ENCODE measurements at regions not wholly inside any gene's neighbourhood (a gene's known extent, or its start where the extent isn't known, plus 50 kb on each side); places are given as distances from the start of the nearest gene placed in this dataset.

DNA sequence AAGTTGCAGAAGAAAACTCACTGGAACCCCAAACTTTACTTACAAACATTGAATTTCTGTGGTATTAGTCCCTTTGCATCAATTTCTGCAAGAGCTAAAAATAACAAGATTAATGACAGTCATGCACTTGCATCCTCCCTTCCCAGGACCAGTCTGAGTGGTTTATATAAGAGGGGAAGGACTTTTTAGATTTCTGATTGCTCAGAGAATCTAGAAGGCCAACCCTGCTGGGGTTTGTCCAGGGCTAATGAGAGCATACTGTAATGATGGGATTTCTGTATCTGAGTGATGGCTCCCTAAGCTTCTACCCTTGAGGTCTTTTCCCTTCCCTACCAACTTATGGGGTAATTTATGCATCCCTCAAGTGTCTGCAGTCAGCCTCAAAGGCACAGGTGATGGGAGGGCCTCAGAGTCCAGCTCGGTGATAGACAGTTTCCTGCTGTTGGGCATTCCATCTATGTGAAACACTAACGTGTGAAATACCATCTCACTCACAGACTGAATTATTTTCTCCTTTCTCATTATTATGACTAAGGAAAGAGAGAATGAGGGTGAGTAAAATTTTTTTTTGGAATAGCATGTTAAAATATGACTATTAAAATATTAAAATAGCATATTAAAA, 556.3 kb downstream of the RIT2 start:
- Histone ChIP-seq H3K36me3 (ENCODE audit: insufficient read depth, insufficient read length, low read length) (no peaks in the 10 kb centered on the region), H3K9ac (ENCODE audit: insufficient read length, low read depth) (no peak overlapping the region), H3K27me3 (ENCODE audit: insufficient read depth, insufficient read length) (no peaks in the 10 kb centered on the region), H3K4me1 (ENCODE audit: insufficient read depth, insufficient read length) (no peaks in the 10 kb centered on the region), H3K9me3 (ENCODE audit: insufficient read depth, low read length) (no peaks in the 10 kb centered on the region), H3K4me3 (ENCODE audit: insufficient read length, low read depth) (no peak overlapping the region)
- TF ChIP-seq YY1 (IDR thresholded peaks at IDR 0.05; ENCODE audit: insufficient read depth, insufficient read length) = no peak
- TF ChIP-seq SUZ12 (IDR thresholded peaks at IDR 0.05; ENCODE audit: extremely low read depth, insufficient read depth, insufficient read length) = no peak
- TF ChIP-seq ZNF274 (IDR thresholded peaks at IDR 0.05; ENCODE audit: low read depth, low read length) = no peak
- no peak for DNase-seq (ENCODE audit: low read depth, low spot score)

DNA sequence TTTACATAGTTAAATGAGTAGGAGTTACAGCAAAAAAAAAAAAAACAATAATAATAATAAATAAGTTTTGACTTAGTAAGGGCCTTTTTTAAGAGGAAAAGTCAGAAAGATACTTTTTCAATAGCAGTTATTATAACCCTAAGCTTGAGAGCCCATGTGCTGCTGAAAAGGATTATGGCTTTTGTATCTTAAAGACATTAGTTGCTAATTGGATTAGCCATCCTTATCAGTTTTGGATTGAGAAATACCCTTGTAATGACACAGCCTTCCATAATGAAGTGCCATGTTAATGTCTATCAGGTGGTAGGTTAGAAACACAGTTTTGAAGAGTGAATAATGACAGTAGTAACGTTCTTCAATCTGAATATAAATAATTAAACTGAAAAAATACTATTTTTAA, 554.0 kb downstream of the RIT2 start:
- DNase-seq (ENCODE audit: low read depth, low spot score) = no peak
- Histone ChIP-seq H3K9ac (ENCODE audit: insufficient read length, low read depth) (no peak overlapping the region), H3K9me3 (ENCODE audit: insufficient read depth, low read length) (no peaks in the 10 kb centered on the region), H3K4me3 (ENCODE audit: insufficient read length, low read depth) (no peak overlapping the region), H3K36me3 (ENCODE audit: insufficient read depth, insufficient read length, low read length) (no peaks in the 10 kb centered on the region), H3K27me3 (ENCODE audit: insufficient read depth, insufficient read length) (no peaks in the 10 kb centered on the region), H3K4me1 (ENCODE audit: insufficient read depth, insufficient read length) (no peaks in the 10 kb centered on the region)
- no peak for TF ChIP-seq ZNF274 (IDR thresholded peaks at IDR 0.05; ENCODE audit: low read depth, low read length)
- no peak for TF ChIP-seq SUZ12 (IDR thresholded peaks at IDR 0.05; ENCODE audit: extremely low read depth, insufficient read depth, insufficient read length)
- TF ChIP-seq YY1 (IDR thresholded peaks at IDR 0.05; ENCODE audit: insufficient read depth, insufficient read length) = no peak

DNA sequence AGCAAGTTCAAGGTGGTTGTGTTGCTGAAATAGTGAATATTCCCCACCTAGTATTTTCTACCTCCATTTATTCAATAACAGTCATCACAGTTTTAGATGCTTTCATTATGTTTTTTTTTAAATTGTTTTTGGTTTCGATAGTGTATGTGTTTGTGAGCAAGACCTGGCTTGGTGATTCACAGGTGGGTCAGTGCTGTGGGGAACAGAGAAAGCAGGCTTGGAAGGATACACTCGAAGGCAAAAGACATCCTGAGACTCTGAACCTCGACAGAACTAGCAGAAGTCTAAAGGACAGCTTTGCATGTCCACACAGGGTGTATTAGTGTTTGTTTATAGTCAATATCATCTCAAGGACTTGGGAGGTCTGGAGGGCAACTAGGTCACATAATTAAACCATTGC, 551.5 kb downstream of the RIT2 start:
- no peak overlapping the region for H3K4me3 ChIP-seq (ENCODE audit: insufficient read length, low read depth)
- H3K4me1 ChIP-seq (ENCODE audit: insufficient read depth, insufficient read length) = no peaks in the 10 kb centered on the region
- no peaks in the 10 kb centered on the region for H3K9me3 ChIP-seq (ENCODE audit: insufficient read depth, low read length)
- no peak for DNase-seq (ENCODE audit: low read depth, low spot score)
- TF ChIP-seq ZNF274 (IDR thresholded peaks at IDR 0.05; ENCODE audit: low read depth, low read length) (no peak), SUZ12 (IDR thresholded peaks at IDR 0.05; ENCODE audit: extremely low read depth, insufficient read depth, insufficient read length) (no peak), YY1 (IDR thresholded peaks at IDR 0.05; ENCODE audit: insufficient read depth, insufficient read length) (no peak)
- H3K9ac ChIP-seq (ENCODE audit: insufficient read length, low read depth) = no peak overlapping the region
- H3K27me3 ChIP-seq (ENCODE audit: insufficient read depth, insufficient read length) = no peaks in the 10 kb centered on the region
- no peaks in the 10 kb centered on the region for H3K36me3 ChIP-seq (ENCODE audit: insufficient read depth, insufficient read length, low read length)

DNA sequence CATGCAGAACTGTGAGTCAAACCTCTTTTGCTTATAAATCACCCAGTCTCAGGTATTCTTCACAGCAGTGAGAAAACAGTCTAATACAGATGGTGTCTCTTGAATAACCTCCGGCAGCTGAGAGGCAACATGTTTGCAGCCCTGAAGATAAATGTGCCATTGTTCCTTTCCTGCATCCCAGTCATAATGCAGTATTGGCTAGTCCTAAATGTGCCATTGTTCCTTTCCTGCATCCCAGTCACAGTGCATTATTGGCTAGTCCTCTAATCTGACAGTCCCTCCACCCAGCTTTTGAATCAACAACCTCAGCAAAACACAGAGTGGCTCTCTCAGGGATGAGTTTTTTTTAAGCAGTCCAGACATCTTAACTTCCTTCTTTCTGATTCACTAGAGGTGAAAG, 550.7 kb downstream of the RIT2 start:
- H3K9ac ChIP-seq (ENCODE audit: insufficient read length, low read depth) = no peak overlapping the region

DNA sequence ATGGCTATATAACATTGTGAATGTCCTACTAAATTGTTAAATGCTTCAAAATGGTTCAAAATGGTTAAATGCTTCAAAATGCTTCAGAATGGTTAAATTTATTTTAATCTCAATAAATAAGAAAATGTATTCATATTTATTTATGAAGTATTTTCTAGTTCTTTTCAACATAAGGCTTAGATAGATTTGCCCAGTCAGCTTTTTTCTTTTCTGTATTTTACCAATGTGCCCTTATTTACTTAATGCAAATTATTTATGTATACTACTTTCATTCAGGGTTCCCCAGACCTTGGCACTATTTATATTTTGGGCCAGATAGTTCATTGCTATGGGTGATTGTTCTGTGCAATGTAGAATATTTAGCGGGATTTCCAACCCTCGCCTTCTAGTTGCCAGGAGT, 546.7 kb downstream of the RIT2 start:
- no peak for DNase-seq (ENCODE audit: low read depth, low spot score)
- no peak overlapping the region for H3K9ac ChIP-seq (ENCODE audit: insufficient read length, low read depth)
- TF ChIP-seq SUZ12 (IDR thresholded peaks at IDR 0.05; ENCODE audit: extremely low read depth, insufficient read depth, insufficient read length) = no peak
- TF ChIP-seq ZNF274 (IDR thresholded peaks at IDR 0.05; ENCODE audit: low read depth, low read length) = no peak
- no peak for TF ChIP-seq YY1 (IDR thresholded peaks at IDR 0.05; ENCODE audit: insufficient read depth, insufficient read length)
- H3K9me3 ChIP-seq (ENCODE audit: insufficient read depth, low read length) = no peaks in the 10 kb centered on the region
- H3K4me3 ChIP-seq (ENCODE audit: insufficient read length, low read depth) = no peak overlapping the region
- no peaks in the 10 kb centered on the region for H3K27me3 ChIP-seq (ENCODE audit: insufficient read depth, insufficient read length)
- H3K36me3 ChIP-seq (ENCODE audit: insufficient read depth, insufficient read length, low read length) = no peaks in the 10 kb centered on the region
- H3K4me1 ChIP-seq (ENCODE audit: insufficient read depth, insufficient read length) = no peaks in the 10 kb centered on the region

More for the DNA sequence above, 550.7 kb downstream of the RIT2 start:
- Histone ChIP-seq H3K36me3 (ENCODE audit: insufficient read depth, insufficient read length, low read length) (no peaks in the 10 kb centered on the region), H3K27me3 (ENCODE audit: insufficient read depth, insufficient read length) (no peaks in the 10 kb centered on the region), H3K4me3 (ENCODE audit: insufficient read length, low read depth) (no peak overlapping the region), H3K4me1 (ENCODE audit: insufficient read depth, insufficient read length) (no peaks in the 10 kb centered on the region), H3K9me3 (ENCODE audit: insufficient read depth, low read length) (no peaks in the 10 kb centered on the region)
- no peak for DNase-seq (ENCODE audit: low read depth, low spot score)
- TF ChIP-seq ZNF274 (IDR thresholded peaks at IDR 0.05; ENCODE audit: low read depth, low read length) = no peak
- no peak for TF ChIP-seq YY1 (IDR thresholded peaks at IDR 0.05; ENCODE audit: insufficient read depth, insufficient read length)
- TF ChIP-seq SUZ12 (IDR thresholded peaks at IDR 0.05; ENCODE audit: extremely low read depth, insufficient read depth, insufficient read length) = no peak

DNA sequence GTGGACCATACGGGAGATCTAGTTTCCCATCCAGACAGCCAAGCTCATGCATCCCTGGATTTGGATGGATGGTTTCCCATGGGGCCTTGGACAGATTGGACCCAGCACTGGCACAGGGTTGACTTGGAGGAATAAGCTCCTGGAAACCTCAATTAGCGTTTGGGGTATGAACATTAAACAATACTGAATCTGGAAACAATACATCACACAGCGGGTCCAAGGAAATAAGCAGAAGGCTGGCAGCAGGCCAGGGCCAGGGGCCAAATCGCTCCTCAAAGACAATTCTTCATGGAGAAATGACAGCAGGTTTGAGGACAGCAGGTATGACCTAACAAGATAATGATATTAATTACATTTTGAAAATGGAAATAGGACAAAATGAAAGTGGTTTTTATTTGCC, 540.6 kb downstream of the RIT2 start:
- Histone ChIP-seq H3K36me3 (ENCODE audit: insufficient read depth, insufficient read length, low read length) (no peaks in the 10 kb centered on the region), H3K4me3 (ENCODE audit: insufficient read length, low read depth) (no peak overlapping the region), H3K9ac (ENCODE audit: insufficient read length, low read depth) (no peak overlapping the region), H3K4me1 (ENCODE audit: insufficient read depth, insufficient read length) (no peaks in the 10 kb centered on the region), H3K9me3 (ENCODE audit: insufficient read depth, low read length) (no peaks in the 10 kb centered on the region), H3K27me3 (ENCODE audit: insufficient read depth, insufficient read length) (no peaks in the 10 kb centered on the region)
- TF ChIP-seq SUZ12 (IDR thresholded peaks at IDR 0.05; ENCODE audit: extremely low read depth, insufficient read depth, insufficient read length) = no peak
- no peak for TF ChIP-seq ZNF274 (IDR thresholded peaks at IDR 0.05; ENCODE audit: low read depth, low read length)
- TF ChIP-seq YY1 (IDR thresholded peaks at IDR 0.05; ENCODE audit: insufficient read depth, insufficient read length) = no peak
- no peak for DNase-seq (ENCODE audit: low read depth, low spot score)

DNA sequence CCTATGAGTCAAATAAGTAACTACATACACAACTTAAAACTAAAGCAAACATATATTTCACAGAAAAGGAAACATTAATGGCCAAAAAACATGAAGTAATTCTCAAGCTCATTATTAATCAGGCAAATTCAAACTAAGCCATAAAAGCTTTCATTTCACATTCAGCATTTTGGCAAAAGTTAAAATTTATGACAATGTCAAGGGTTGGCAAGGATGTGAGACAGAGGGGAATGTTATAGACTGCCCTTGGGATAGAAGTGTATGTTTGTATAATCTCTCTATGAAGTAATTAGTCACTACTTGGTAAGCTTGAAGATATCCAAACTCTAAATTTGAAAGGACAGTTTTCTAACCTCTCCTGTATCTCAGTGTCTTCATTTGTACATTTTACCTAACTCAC, 539.4 kb downstream of the RIT2 start:
- Histone ChIP-seq H3K27me3 (ENCODE audit: insufficient read depth, insufficient read length) (no peaks in the 10 kb centered on the region), H3K36me3 (ENCODE audit: insufficient read depth, insufficient read length, low read length) (no peaks in the 10 kb centered on the region), H3K4me3 (ENCODE audit: insufficient read length, low read depth) (no peak overlapping the region), H3K9ac (ENCODE audit: insufficient read length, low read depth) (no peak overlapping the region), H3K4me1 (ENCODE audit: insufficient read depth, insufficient read length) (no peaks in the 10 kb centered on the region), H3K9me3 (ENCODE audit: insufficient read depth, low read length) (no peaks in the 10 kb centered on the region)
- TF ChIP-seq YY1 (IDR thresholded peaks at IDR 0.05; ENCODE audit: insufficient read depth, insufficient read length) (no peak), SUZ12 (IDR thresholded peaks at IDR 0.05; ENCODE audit: extremely low read depth, insufficient read depth, insufficient read length) (no peak)
- DNase-seq (ENCODE audit: low read depth, low spot score) = no peak

All from NT2/D1 (cell line).